NCI-H2196 (cell line): ENCODE measurements at regions not wholly inside any gene's neighbourhood (a gene's known extent, or its start where the extent isn't known, plus 50 kb on each side); places are given as distances from the start of the nearest gene placed in this dataset.
A peak's percentile ranks its signal among the peaks of the same experiment; 100 is the strongest.

ENCODE experiments used
- DNase-seq: peaks from one replicate; lab custom pipeline; 2025; ENCODE audit not compliant: unreplicated experiment; lab: John Stamatoyannopoulos, UW

GRCh38 chr7:128167791-128168666 lies 73.0 kb upstream of the LEP start:
- no peak for DNase-seq

GRCh38 chr7:128168667-128169210 lies 72.3 kb upstream of the LEP start:
- DNase-seq = no peak

GRCh38 chr7:128170461-128170860 lies 70.6 kb upstream of the LEP start:
- no peak for DNase-seq

- DNase-seq = no peak
These were observed 69.6 kb upstream of the LEP start for GRCh38 chr7:128171342-128171918.

- DNase-seq = peak; percentile 43
These were observed 68.9 kb upstream of the LEP start for GRCh38 chr7:128172151-128172550.

GRCh38 chr7:128172963-128173362 lies 68.1 kb upstream of the LEP start:
- no peak for DNase-seq

GRCh38 chr7:128174386-128174785 lies 66.7 kb upstream of the LEP start:
- DNase-seq = no peak

DNA sequence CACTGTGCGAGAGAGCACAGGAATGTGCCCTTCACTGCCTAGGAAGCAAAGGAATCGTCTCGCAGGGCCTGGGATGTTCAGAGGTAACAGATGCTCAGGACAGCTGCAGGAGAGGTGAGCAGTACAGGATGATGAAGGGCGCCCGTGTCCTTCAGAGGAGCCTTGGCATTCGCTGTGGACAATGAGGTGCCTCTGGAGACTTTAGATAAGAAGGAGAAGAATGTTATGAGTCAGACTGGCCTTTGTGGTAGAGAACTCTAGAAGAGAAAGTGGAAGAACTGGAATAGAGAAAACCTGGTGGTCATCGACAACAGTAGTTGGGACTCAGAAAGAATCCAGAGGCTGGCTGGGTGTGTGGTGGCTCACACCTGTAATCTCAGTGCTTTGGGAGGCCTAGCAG lies 64.4 kb upstream of the LEP start:
- DNase-seq = no peak

DNA sequence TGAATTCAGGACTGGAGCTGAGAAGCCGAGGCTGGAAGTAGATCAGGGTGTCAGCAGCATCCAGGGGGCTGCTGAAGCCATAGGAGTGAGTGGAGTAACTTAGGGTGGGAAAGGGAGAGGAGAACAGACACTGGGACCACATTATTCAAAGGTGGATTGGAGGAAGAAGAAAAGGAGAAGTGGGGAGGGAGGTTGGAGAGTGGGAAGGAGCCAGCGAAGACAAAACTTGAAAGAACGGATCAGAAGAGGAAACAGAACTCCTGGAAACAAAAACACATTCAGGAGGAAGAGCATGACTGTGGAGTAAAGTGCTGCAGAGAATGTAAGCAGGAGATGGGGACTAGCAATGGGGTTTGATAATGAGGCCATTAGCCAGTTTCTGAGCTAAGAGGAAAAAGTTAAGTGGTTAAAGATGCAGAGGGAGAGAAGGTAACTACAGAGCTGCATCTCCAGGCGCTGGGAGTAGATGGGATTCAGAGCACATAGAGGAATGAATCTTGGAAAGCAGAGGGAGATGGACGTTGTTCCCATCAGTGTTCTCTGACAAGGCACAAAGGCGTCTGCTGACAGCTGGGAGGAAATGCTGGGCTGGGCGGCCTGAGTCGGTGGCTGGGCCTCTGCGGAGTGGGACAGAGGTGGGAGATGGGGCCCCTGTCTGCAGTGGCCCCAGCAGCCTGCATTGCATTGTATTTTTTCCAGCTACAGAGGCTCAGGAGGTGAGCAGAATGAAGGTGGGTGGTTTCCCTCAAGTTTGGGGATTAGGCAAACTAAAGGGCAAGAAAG lies 63.1 kb upstream of the LEP start:
- no peak for DNase-seq

DNA sequence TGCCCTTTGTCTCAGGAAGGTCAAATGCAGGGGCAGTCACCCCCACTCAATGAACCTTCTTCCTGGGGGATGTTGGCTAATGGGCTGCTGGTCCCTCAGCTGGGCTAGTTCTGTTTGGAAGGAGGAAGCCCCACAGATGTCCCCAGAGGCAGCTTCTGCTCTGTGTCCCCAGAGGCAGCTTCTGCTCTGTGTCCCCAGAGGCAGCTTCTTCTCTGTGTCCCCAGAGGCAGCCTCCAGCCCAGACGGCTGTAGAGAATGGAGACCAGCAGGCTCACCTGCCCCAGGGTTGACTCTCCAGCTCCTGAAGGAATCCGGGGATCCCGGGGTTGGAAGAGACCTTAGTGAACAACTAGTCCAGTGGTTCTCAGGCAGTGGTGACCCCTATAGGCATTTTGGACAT lies 62.5 kb upstream of the LEP start:
- DNase-seq = no peak

GRCh38 chr7:128188396-128189230 lies 52.5 kb upstream of the LEP start:
- DNase-seq = no peak

- no peak for DNase-seq
These were observed 51.7 kb upstream of the LEP start for GRCh38 chr7:128189231-128189930.

GRCh38 chr7:128190051-128190647 lies 50.9 kb upstream of the LEP start:
- DNase-seq = no peak

DNA sequence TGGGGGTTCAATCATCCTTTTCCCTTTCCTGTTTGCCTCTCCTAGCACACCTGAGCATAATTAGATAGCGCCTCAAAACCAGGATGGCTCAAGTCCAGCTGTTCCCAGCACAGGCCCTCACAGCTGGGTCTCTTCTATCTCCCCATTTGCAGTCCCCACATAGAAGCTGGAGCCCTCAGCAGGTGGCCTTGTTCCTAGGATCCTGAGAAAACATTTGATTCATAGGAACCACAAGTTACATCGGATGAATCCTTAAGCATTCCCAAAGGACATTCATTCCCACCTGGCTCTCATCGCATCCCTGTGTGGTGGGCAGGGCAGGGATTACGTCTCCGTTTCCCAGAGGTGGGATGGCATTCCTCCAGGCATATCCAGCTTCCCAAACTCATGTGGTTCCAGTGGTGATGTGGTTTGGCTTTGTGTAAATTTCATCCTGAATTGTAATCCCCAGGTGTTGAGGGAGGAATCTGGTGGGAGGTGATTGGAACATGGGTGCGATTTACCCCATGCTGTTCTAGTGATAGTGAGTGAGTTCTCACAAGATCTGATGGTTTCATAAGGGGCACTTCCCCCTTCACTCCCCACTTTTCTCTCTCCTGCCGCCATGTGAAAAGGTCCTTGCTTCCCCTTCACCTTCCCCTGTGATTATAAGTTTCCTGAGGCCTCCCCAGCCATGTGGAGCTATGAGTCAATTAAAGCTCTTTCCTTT lies 49.8 kb upstream of the LEP start:
- no peak for DNase-seq
